ENCODE measurements at regions not wholly inside any gene's neighbourhood (a gene's known extent, or its start where the extent isn't known, plus 50 kb on each side); places are given as distances from the start of the nearest gene placed in this dataset.

DNA sequence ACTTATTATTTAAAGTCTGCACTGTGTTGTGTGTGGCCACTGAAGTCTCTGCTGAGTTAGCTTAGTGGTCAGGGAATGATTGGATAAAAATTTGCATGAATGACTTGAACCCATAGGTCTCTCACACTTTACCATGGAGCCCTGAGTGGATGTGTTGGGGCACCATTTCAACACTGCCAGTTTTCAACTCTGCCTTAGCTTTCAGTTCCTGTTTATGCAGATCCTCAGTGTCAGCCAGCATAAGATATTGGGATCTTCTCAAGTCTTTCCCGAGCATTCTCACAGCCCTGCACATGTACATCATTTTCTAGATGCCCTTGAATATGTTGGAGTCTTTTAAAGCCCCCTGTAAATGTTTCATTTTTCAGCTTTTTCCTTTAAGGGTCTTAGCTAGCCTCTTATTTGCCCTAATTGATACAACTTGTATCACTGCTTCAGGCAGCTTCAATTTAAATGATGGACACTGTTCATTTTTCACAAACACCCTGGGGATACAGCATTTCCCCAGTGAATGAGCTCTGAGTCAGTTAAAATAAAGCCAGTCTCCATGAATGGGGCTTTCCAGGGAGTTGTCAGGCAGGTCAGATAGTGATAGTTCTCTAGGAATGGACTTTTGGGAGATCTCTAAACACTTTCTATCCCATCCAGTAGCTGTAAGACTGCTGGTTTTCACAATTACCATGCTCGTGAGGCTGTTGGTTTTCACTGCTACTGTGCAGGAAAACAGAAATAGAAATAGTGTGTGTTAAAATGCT lies 211.9 kb upstream of the PAPPA start:
- Mint-ChIP-seq H3K27ac (no peak overlapping the region), H3K4me1 (ENCODE audit: low read depth) (no peaks in the 10 kb centered on the region), H3K9me3 (no peaks in the 10 kb centered on the region), H3K27me3 (peaks cover 1% of the 10 kb centered on the region), H3K4me3 (no peak overlapping the region), H3K36me3 (ENCODE audit: low read depth) (no peaks in the 10 kb centered on the region)
- no peak for DNase-seq
- intact Hi-C loops (cut with micrococcal nuclease): no loop called here
- ATAC-seq: no peak
- TF ChIP-seq, protein P1, sequence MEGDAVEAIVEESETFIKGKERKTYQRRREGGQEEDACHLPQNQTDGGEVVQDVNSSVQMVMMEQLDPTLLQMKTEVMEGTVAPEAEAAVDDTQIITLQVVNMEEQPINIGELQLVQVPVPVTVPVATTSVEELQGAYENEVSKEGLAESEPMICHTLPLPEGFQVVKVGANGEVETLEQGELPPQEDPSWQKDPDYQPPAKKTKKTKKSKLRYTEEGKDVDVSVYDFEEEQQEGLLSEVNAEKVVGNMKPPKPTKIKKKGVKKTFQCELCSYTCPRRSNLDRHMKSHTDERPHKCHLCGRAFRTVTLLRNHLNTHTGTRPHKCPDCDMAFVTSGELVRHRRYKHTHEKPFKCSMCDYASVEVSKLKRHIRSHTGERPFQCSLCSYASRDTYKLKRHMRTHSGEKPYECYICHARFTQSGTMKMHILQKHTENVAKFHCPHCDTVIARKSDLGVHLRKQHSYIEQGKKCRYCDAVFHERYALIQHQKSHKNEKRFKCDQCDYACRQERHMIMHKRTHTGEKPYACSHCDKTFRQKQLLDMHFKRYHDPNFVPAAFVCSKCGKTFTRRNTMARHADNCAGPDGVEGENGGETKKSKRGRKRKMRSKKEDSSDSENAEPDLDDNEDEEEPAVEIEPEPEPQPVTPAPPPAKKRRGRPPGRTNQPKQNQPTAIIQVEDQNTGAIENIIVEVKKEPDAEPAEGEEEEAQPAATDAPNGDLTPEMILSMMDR (IDR thresholded peaks at IDR 0.05): no peak
- POLR2A ChIA-PET: no interaction called here
- CTCF ChIA-PET: no interaction called here

DNA sequence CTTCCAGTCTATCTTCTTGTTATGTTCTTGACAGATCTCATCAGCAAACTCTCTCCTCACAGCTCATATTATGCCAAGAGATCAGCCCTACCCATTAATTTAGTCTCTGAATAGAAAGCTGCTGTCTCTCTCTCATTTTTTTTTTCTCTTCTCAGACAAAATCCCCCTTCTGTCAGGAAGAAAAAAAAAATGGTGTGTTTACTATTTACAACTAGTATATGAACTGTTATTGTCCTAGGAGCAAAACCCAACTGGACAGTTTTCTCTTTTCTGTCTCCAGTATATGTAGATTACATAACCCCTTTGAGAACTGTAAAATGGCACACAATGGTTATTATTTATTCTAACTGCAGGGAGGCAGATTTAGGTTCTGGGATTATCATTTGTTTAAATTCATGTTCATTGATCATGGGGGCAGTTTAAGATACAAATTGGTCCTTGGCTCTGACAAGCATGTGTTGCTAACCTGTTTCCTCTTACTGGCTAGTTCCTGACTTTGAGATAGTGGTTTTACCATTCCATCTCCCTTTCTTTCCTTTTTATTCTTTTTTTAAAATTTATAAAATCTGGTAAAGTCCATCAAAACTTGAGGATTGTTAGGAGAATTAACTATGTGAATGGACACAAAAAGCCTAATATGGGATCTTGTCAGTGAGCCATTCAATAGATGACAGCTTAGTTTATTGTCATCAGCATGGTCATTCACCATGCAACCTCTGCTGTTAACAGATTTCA lies 210.0 kb upstream of the PAPPA start:
- no peak for ATAC-seq
- CTCF ChIA-PET: no interaction called here

DNA sequence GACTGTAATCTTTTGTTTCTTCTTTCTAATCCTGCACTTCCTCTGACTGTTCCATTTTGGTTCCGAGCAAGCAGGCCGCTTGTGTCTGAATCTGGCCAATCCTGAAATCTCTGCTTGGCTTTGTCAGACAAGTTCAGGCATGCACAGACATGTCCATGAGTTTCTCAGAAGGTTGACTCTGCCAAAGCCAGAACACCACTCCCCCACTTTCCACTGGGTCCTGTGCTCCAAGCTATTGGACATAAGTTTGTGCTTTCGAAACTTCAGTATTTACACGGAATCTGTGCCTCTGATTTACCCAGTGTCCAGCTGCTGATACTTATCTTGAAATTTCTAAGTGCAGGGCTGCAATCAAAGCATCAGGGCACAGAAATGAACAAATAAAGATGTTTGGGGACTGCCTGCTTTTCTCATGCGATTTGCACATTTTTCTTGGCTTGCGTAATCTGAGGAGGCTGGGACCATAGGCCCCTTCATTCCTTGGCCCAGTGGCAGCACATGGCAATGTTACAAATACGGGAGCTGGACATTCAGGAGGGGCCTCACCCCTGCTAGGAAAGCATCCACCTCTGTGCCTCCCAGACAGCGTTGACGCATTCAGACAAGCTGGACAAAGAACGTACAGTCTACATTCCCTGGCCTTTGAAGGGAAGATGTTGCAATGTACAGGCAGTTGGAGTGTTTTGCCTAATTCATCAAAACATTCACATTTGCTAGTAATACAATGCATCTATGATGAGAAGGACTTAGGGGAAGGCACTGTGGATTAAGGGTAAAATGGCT lies 209.2 kb upstream of the PAPPA start:
- ChIA-PET POLR2A (no interaction called here), CTCF (no interaction called here)
- ATAC-seq: no peak
- no peak overlapping the region for H3K4me3 Mint-ChIP-seq
- TF ChIP-seq, protein P1 (IDR thresholded peaks at IDR 0.05): no peak
- intact Hi-C loops (cut with micrococcal nuclease): no loop called here
- DNase-seq: no peak
- H3K9me3 Mint-ChIP-seq: no peaks in the 10 kb centered on the region
- no peaks in the 10 kb centered on the region for H3K4me1 Mint-ChIP-seq (ENCODE audit: low read depth)
- H3K27ac Mint-ChIP-seq: no peak overlapping the region
- peaks cover 1% of the 10 kb centered on the region for H3K27me3 Mint-ChIP-seq
- H3K36me3 Mint-ChIP-seq (ENCODE audit: low read depth): no peaks in the 10 kb centered on the region

More for the DNA sequence above, 210.0 kb upstream of the PAPPA start:
- intact Hi-C loops (cut with micrococcal nuclease): no loop called here
- Mint-ChIP-seq H3K4me3 (no peak overlapping the region), H3K27ac (no peak overlapping the region), H3K27me3 (peaks cover 1% of the 10 kb centered on the region), H3K36me3 (ENCODE audit: low read depth) (no peaks in the 10 kb centered on the region), H3K4me1 (ENCODE audit: low read depth) (no peaks in the 10 kb centered on the region), H3K9me3 (no peaks in the 10 kb centered on the region)
- TF ChIP-seq, protein P1 (IDR thresholded peaks at IDR 0.05): no peak
- DNase-seq: no peak
- POLR2A ChIA-PET: no interaction called here

DNA sequence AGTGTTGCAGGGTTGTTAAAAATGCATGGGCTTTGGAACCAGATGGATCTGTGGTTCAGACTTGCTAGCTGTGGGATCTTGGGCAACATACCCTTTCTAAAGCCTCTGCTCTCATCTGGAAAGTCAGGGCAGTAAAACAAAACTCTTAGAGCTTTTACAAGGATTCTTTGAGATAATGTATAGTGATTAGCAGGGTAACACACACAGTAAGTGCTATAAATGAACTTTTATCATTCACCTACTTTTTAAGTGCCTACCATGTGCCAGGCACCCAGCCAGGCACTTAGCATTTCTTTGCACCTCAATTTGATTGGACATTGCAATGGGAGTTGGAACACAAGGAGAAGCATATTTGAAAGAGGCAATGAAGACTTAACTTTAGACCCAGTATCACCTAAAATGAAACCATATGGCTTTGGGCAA lies 208.6 kb upstream of the PAPPA start:
- H3K27ac Mint-ChIP-seq: no peak overlapping the region
- H3K4me1 Mint-ChIP-seq (ENCODE audit: low read depth): no peaks in the 10 kb centered on the region
- no peak overlapping the region for H3K4me3 Mint-ChIP-seq
- intact Hi-C loops (cut with micrococcal nuclease): no loop called here
- no peak for DNase-seq
- H3K36me3 Mint-ChIP-seq (ENCODE audit: low read depth): no peaks in the 10 kb centered on the region
- peaks cover 1% of the 10 kb centered on the region for H3K27me3 Mint-ChIP-seq
- POLR2A ChIA-PET: no interaction called here
- TF ChIP-seq, protein P1 (IDR thresholded peaks at IDR 0.05): no peak
- no peaks in the 10 kb centered on the region for H3K9me3 Mint-ChIP-seq
- CTCF ChIA-PET: no interaction called here
- ATAC-seq: no peak

DNA sequence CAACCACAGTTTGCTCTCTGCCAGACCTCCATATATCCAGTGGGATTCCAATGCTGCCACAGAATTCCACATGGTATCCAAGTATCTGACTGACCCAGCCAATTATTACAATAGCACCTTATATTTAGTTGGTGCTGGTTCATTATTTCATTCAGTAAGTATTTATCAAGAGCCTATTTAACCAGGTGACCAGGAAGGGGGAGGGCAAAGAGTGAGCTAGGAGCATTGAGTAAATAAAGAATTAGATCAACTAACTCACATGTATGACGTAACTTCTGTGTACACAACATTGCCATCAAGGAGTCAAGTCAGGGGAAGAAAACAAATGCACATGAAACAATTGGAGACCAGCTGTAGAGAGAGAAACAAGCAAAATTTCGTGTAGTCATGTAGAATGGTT lies 207.1 kb upstream of the PAPPA start:
- Mint-ChIP-seq H3K27me3 (peaks cover 4% of the 10 kb centered on the region), H3K36me3 (ENCODE audit: low read depth) (no peaks in the 10 kb centered on the region), H3K4me3 (no peak overlapping the region), H3K9me3 (peaks cover 3% of the 10 kb centered on the region), H3K27ac (no peak overlapping the region), H3K4me1 (ENCODE audit: low read depth) (no peaks in the 10 kb centered on the region)
- no peak for ATAC-seq
- ChIA-PET CTCF (no interaction called here), POLR2A (no interaction called here)
- intact Hi-C loops (cut with micrococcal nuclease): no loop called here
- TF ChIP-seq, protein P1 (IDR thresholded peaks at IDR 0.05): no peak
- no peak for DNase-seq

Data from activated CD8-positive, alpha-beta T cell treated with anti-CD3 and anti-CD28 coated beads for 36 hours (primary cell).